ENCODE measurements at regions not wholly inside any gene's neighbourhood (a gene's known extent, or its start where the extent isn't known, plus 50 kb on each side); places are given as distances from the start of the nearest gene placed in this dataset.
A peak's percentile ranks its signal among the peaks of the same experiment; 100 is the strongest.
"Not testable (repeated sequence)": the region's sequence is repeated elsewhere in the genome, so short reads cannot be mapped to it uniquely, and the experiment has no call there.

GRCh38 chr3:124043023-124043422 lies 51.1 kb upstream of the ROPN1 start:
- DNase-seq: no peak

- no peak for DNase-seq
Observed at GRCh38 chr3:124044956-124045355, 53.0 kb upstream of the ROPN1 start.

GRCh38 chr3:124048967-124049798 lies 57.3 kb upstream of the ROPN1 start:
- no peak for DNase-seq

- DNase-seq: no peak
Observed at GRCh38 chr3:124051636-124052035, 59.7 kb upstream of the ROPN1 start.

- DNase-seq: no peak
Observed at GRCh38 chr3:124053871-124054270, 61.9 kb upstream of the ROPN1 start.

- no peak for DNase-seq
Observed at GRCh38 chr3:124056846-124057245, 64.9 kb upstream of the ROPN1 start.

GRCh38 chr3:124057420-124057819 lies 65.5 kb upstream of the ROPN1 start:
- DNase-seq: no peak

GRCh38 chr3:124059580-124059979 lies 67.7 kb upstream of the ROPN1 start:
- no peak for DNase-seq

- DNase-seq: no peak
Observed at GRCh38 chr3:124063197-124063909, 71.4 kb upstream of the ROPN1 start.

GRCh38 chr3:124064050-124064449 lies 72.1 kb upstream of the ROPN1 start:
- no peak for DNase-seq

- DNase-seq: not testable (repeated sequence)
Observed at GRCh38 chr3:124066543-124066942, 74.6 kb upstream of the ROPN1 start.

GRCh38 chr3:124069706-124070105 lies 77.8 kb upstream of the ROPN1 start:
- not testable (repeated sequence) for DNase-seq

- DNase-seq: not testable (repeated sequence)
Observed at GRCh38 chr3:124075090-124075489, 83.2 kb upstream of the ROPN1 start.

- no peak for DNase-seq
Observed at GRCh38 chr3:124075753-124076152, 83.8 kb upstream of the ROPN1 start.

GRCh38 chr3:124076235-124076634 lies 84.3 kb upstream of the ROPN1 start:
- DNase-seq: no peak

GRCh38 chr3:124078953-124079911 lies 87.3 kb upstream of the ROPN1 start:
- DNase-seq: peak; percentile 69

- no peak for DNase-seq
Observed at GRCh38 chr3:124079912-124080276, 88.0 kb upstream of the ROPN1 start.

- DNase-seq: no peak
Observed at GRCh38 chr3:124082343-124082742, 90.4 kb upstream of the ROPN1 start.

- DNase-seq: no peak
Observed at GRCh38 chr3:124084022-124084881, 92.3 kb upstream of the ROPN1 start.

- no peak for DNase-seq
Observed at GRCh38 chr3:124088801-124089200, 96.9 kb upstream of the ROPN1 start.

GRCh38 chr3:124089214-124089613 lies 97.3 kb upstream of the ROPN1 start:
- no peak for DNase-seq

- DNase-seq: no peak
Observed at GRCh38 chr3:124091716-124092115, 99.8 kb upstream of the ROPN1 start.
